ENCODE measurements at regions not wholly inside any gene's neighbourhood (a gene's known extent, or its start where the extent isn't known, plus 50 kb on each side); places are given as distances from the start of the nearest gene placed in this dataset.
"Not testable (repeated sequence)": the region's sequence is repeated elsewhere in the genome, so short reads cannot be mapped to it uniquely, and the experiment has no call there.

DNA sequence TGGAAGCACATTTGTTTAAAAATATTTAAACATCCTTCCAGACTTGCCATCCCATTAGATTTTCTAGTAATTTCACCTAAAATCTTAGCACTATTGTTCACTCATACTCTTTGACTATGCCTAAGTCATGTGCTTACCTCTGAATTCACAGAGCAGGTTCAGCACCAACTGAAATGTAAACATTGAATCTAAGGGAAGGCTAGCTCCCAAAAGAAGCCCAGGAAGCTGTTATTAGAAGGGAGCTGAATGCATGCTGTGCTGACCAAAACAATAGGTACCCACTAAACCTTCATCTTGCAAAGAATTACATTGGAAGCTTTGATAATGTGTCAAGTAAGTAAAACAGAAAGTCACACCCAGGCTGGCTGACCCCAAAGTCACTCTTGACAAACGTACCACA is 571.3 kb downstream of the GABRG2 start:
- DNase-seq, result no peak

DNA sequence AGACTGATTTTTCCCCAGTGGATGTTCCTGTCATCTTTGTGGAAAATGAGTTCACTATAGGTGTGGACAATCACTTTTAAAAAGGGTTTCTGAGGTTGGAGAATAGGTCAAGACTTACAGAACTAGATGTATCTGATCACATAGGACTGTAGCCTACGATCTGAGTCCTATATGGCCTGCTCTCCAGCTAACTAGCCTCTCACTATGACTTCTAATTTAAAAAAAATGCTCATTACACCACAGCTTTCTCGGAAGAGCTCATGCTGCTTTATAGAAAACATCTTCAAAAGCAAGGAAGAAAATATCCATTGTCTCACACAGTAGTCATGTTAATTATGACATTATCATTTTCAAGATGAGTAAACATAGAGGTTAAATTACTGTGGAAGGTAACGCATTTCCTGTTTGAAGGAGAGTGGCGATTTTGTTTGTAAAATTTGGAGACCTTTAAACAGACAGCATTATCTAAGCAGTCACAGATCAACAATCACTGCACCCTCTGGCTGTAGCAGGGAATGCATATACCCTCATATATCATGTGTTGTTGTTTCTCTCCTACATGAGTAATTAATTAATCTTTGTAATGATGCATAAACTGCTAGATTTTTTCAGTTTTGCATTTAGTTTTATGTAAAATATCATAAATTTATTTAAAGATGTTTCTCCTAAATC is 573.7 kb downstream of the GABRG2 start:
- no peak for DNase-seq

DNA sequence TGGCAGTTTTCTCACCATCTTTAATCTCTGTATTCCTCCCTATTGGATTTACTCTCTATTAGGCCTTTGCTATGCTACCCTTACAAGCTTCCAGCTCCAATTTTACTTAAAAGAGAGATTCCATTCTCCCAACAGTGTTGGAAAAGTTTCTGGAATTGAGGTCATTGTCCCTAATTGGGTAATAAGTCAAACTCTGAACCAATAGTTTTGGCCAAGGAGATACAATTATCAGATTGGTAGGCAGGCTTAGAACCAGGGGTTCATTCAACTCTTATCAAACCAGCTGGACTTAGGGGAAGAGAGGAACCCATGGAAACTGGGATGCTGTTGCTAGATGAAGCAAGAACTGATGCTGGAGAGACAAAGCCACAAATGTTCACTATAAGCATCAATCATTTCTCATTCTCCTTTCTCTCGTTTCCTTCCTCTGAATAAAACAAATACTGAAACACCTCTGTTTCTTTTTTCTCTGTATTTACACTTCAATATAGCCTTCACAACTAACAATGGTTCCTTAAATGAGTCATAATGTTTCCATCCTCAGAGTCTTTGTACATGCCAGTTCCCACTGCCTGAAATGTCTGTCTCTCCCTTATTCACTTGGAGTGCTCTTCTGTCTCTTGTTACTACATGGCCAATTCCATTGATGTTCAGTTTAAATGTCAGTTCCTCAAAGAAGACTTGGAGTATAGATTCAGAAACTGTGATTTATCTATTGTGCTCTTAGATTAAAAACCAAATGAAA is 587.3 kb downstream of the GABRG2 start:
- DNase-seq, result no peak

GRCh38 chr5:162657076-162657475 is 589.5 kb downstream of the GABRG2 start:
- no peak for DNase-seq

- DNase-seq, result no peak
Observed at GRCh38 chr5:162664846-162665245, 597.3 kb downstream of the GABRG2 start.

GRCh38 chr5:162668926-162669325 is 601.4 kb downstream of the GABRG2 start:
- DNase-seq, result no peak

GRCh38 chr5:162672061-162672460 is 604.5 kb downstream of the GABRG2 start:
- no peak for DNase-seq

- DNase-seq, result no peak
Observed at GRCh38 chr5:162683284-162683683, 615.7 kb downstream of the GABRG2 start.

- no peak for DNase-seq
Observed at GRCh38 chr5:162684145-162684544, 616.6 kb downstream of the GABRG2 start.

GRCh38 chr5:162685302-162685701 is 617.7 kb downstream of the GABRG2 start:
- no peak for DNase-seq

DNA sequence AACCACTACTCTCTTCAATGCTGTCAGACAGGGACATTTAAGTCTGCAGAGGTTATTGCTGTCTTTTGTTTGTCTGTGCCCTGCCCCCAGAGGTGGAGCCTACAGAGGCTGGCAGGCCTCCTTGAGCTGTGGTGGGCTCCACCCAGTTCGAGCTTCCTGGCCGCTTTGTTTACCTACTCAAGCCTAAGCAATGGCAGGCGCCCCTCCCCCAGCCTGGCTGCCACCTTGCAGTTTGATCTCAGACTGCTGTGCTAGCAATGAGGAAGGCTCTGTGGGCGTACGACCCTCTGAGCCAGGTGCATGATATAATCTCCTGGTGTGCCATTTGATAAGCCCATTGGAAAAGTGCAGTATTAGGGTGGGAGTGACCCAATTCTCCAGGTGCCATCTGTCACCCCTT is 628.7 kb downstream of the GABRG2 start:
- DNase-seq, result not testable (repeated sequence)

GRCh38 chr5:162699361-162699760 is 631.8 kb downstream of the GABRG2 start:
- no peak for DNase-seq

GRCh38 chr5:162703914-162704313 is 636.3 kb downstream of the GABRG2 start:
- no peak for DNase-seq

- no peak for DNase-seq
Observed at GRCh38 chr5:162711244-162711643, 643.7 kb downstream of the GABRG2 start.

DNA sequence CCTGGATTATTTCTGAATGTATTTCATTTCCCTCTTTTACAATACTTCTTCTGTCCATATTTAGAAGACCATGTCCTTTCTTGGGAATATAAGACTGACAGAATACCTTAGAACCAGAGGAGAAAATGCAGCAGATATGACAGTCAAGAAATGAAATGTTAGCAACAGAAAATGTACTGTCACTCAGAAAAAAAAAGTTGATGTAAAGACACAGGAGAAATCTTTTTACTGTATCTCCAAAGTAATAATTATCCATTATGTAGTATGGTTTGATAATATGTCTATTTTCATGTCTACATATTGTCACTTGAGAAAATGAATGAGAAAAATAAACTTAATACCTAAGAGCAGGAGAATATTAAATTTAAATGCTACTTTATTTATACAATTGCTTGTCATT is 652.1 kb downstream of the GABRG2 start:
- DNase-seq, result no peak

DNA sequence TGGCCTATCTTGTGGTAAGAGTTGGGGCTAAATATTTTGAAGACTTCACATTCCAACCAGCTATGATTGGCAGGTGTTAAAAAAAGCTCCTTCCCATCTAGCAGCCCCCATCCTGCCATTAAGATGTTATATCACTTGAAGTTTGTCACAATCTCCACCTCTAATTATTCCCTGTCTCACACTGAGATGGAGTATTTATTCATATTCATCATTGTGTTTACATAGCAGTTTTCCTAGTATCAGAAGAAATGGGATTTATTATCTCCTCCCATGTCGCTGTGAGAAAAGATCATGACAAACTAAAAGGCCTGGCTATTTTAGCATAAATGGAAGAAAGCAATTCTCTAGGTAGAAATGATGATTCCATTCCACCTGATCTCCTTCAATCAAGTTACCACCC is 653.6 kb downstream of the GABRG2 start:
- DNase-seq, result no peak

DNA sequence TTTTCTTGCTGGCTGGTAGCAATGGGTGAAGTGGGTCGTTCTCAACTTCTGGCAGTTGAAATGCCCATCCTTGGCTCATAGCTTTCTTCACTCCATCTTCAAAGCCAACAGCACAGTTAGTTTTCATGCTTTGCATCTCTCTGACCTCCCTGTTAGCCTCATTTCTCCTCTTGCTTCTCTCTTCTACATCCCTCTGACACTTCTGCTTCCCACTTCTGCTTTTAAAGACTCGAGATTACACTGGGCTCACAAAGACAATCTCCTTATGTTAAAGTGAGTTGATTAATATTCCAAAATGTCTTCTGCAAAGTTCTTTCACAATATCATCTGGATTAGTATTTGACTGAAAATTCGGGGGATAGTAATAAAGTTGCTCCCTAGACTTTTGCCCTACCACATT is 684.8 kb upstream of the CCNG1 start:
- DNase-seq, result no peak

- no peak for DNase-seq
Observed at GRCh38 chr5:162762119-162762518, 675.3 kb upstream of the CCNG1 start.

DNA sequence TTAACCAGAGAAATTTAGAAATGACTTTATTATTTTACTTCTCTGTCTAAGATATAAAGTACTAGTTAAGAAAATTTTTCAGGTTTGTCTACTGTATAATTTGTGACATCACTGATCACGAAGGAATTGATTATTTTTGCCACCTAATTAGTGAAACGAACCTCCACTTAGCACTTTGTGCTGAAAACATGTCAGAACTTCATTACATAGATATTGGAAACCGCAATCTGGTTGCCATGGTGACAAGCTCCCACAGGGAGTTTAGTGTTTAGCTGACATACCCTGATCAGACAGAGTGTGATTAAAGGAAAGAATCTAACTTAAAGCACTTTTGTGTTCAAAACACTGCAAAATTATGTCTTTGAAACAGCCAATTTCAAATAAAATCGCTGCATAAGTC is 668.4 kb upstream of the CCNG1 start:
- DNase-seq, result no peak

GRCh38 chr5:162785673-162786072 is 651.7 kb upstream of the CCNG1 start:
- no peak for DNase-seq

GRCh38 chr5:162786234-162786633 is 651.2 kb upstream of the CCNG1 start:
- no peak for DNase-seq

GRCh38 chr5:162796507-162796906 is 640.9 kb upstream of the CCNG1 start:
- no peak for DNase-seq

DNA sequence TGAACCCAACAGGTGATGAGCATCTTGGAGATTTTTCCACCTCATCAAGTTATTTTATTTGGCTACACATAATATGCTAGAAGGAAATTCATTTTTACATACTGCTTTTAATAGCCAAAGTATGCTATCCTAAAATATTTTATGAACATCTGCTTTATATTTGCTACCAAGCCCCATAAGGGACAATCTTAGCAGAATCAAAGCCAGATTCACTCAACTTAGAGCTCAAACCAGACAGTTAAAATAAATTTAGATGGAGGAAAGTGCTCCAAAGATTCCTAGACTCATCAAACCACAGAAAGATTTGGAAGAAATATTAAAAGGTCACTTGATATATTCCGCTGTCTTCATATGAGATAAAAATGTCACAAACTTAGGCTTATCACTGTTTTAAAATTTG is 637.1 kb upstream of the CCNG1 start:
- DNase-seq, result no peak

GRCh38 chr5:162801235-162801634 is 636.2 kb upstream of the CCNG1 start:
- no peak for DNase-seq

GRCh38 chr5:162806195-162806594 is 631.2 kb upstream of the CCNG1 start:
- no peak for DNase-seq

All from stimulated activated CD4-positive, alpha-beta T cell treated with anti-CD3 and anti-CD28 coated beads, Interleukin-4, amount 100 ng/mL, for 24 hours (primary cell).